Psoas muscle (tissue), 7 donors: ENCODE measurements at regions not wholly inside any gene's neighbourhood (a gene's known extent, or its start where the extent isn't known, plus 50 kb on each side); places are given as distances from the start of the nearest gene placed in this dataset.

Source experiments
- ATAC-seq, 4 donors: fragments of 200-7000 bp; cut with Tn5 transposase; one replicate each; pipeline ENCODE4 v1.9.1; 2020; ENCODE audit warnings: moderate library complexity in 3 of 4, mild to moderate bottlenecking in 2 of 4
- DNase-seq, 2 donors: peaks; one replicate each; pipeline ENCODE4 v3.0.0-alpha.2; 2020
- H3K27ac ChIP-seq: fragments of 200-600 bp; one replicate; pipeline ENCODE4 v1.8.0; 2022
- H3K27me3 ChIP-seq, 3 donors: fragments of 200-600 bp in 1 of 3; one replicate each; pipeline versions ENCODE4 v1.6.1 to v1.8.0; 2013 to 2022; ENCODE audit warnings: low read length in 2 of 3, mild to moderate bottlenecking in 2 of 3, moderate library complexity in 1 of 3; ENCODE audit not compliant: insufficient read depth in 3 of 3
- H3K36me3 ChIP-seq, 2 donors: fragments of 200-600 bp in 1 of 2; one replicate each; pipeline versions ENCODE4 v1.6.1 to v1.8.0; 2013 to 2022; ENCODE audit warnings: low read depth in 1 of 2, mild to moderate bottlenecking in 1 of 2, moderate library complexity in 1 of 2; ENCODE audit not compliant: insufficient read depth in 1 of 2
- H3K4me1 ChIP-seq: fragments of 200-600 bp; one replicate; pipeline ENCODE4 v1.8.0; 2022
- H3K4me3 ChIP-seq: fragments of 200-600 bp; one replicate; pipeline ENCODE4 v1.8.0; 2022; ENCODE audit warnings: mild to moderate bottlenecking
- H3K9me3 ChIP-seq: fragments of 200-600 bp; one replicate; pipeline ENCODE4 v1.8.0; 2022
- whole genome bisulfite sequencing, 3 donors: extraction: QIAGEN DNeasy Blood & Tissue Kit; methylation state at CpG; one replicate each; pipeline versions ENCODE4 v1.1.6 to v1.1.7; 2013; 5-methylcytosine and 5-hydroxymethylcytosine counted together
- intact Hi-C, 2 donors: fragments of 100-400 bp; cut with DNase I; formaldehyde crosslinking; loops; one replicate each; pipeline versions ENCODE4 v1.11.0 to v1.14.2; 2022
- TF ChIP-seq, protein P1 (sequence below): fragments of 200-600 bp; IDR thresholded peaks from one replicate; pipeline ENCODE4 v1.8.0; 2022; ENCODE audit warnings: antibody characterized with exemption
- donor health status: healthy with polysubstance abuse.
- donor health status: DM: no; HTN: no; CAD: no; lungs with moderate emphysema.
- donor health status: Bipolar disorder and iron deficiency.
- donor health status: healthy.
- donor health status: DM: yes; HTN: yes; CAD: no.
- donor health status: DM: no; HTN: no; CAD: no.
- donor health status: DM: yes; HTN: yes; CAD: no.

DNA sequence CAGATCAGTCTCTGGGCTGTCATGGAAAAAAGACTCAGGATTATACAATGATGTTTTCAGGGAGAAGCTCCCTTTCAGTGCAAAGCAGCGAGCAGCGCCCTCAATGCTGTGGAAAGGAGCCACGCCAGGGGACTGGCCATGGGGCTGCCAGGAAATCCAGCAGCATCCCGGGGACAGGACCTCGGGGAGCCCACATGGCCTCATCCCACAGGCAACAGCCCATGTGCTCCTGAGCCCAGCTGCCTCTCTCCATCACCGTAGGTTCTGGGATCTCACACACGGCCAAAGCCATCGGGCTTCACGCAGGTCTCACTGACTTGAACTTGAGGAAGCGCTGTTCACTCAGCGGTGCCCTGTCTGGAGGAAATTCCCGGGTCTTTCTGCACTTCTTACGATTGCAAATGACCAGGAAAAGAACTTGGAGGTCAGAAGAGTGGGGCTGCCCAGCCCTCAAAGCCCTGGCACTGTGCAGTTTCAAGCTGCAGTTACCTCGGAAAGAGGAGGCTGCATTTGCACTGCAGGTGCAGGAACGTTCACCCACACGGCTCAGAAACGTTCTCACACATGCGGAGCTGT, 125.9 kb upstream of the THBS2 start:
- ATAC-seq, result no peak
- DNase-seq, result no peak
- H3K27me3 ChIP-seq, result peaks cover 0 to 38% (median 3%) of the 10 kb centered on the region in 3 donors
- WGBS, 3 donors, result 41 to 52% (median 42%) methylated on average over 18 of the region's 18 CpGs
- H3K36me3 ChIP-seq, result no peaks in the 10 kb centered on the region
- TF ChIP-seq, protein P1, sequence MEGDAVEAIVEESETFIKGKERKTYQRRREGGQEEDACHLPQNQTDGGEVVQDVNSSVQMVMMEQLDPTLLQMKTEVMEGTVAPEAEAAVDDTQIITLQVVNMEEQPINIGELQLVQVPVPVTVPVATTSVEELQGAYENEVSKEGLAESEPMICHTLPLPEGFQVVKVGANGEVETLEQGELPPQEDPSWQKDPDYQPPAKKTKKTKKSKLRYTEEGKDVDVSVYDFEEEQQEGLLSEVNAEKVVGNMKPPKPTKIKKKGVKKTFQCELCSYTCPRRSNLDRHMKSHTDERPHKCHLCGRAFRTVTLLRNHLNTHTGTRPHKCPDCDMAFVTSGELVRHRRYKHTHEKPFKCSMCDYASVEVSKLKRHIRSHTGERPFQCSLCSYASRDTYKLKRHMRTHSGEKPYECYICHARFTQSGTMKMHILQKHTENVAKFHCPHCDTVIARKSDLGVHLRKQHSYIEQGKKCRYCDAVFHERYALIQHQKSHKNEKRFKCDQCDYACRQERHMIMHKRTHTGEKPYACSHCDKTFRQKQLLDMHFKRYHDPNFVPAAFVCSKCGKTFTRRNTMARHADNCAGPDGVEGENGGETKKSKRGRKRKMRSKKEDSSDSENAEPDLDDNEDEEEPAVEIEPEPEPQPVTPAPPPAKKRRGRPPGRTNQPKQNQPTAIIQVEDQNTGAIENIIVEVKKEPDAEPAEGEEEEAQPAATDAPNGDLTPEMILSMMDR, result no peak
- intact Hi-C loops, result no loop called here
- H3K4me1 ChIP-seq, result no peaks in the 10 kb centered on the region
- H3K4me3 ChIP-seq, result no peak overlapping the region
- no peaks in the 10 kb centered on the region for H3K9me3 ChIP-seq
- no peak overlapping the region for H3K27ac ChIP-seq

DNA sequence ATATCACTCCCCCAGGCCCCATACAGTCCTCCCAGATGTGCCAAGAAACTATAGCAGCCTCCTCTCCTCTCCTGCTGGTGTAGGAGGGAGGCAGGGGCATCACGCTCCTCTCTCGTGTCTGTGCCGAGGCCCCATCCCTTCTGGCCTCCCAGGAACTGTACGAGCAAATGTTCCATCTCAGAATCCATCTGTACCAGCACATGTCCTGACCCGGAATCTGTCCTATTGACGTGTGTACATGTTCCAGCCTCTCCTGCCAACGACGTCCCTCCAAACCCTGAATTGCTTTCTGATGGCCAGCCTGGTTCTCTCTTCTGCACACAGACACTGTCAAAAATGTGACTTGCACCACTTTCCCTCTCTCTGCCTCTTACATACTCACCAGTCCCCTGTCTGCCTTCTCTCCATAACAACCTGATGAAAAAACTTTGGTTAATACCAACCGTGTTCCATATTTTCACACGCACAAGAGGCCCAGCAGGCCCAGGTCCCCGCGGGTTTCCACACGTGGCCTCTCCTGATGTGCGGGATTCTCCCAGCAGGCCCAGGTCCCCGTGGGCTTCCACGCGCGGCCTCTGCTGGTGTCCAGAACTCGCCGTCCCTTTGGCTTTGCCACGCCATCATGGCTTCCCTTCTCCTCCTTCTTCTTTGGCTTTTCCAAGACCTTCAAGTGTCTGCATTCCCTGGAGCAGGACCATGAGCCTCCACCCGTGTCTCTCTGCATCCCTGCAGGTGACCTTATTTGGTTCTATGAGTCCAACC, 125.2 kb upstream of the THBS2 start:
- Histone ChIP-seq H3K36me3 (no peaks in the 10 kb centered on the region), H3K27me3 (peaks cover 0 to 38% (median 3%) of the 10 kb centered on the region in 3 donors), H3K9me3 (no peaks in the 10 kb centered on the region), H3K27ac (no peak overlapping the region), H3K4me3 (no peak overlapping the region), H3K4me1 (no peaks in the 10 kb centered on the region)
- WGBS, 3 donors, result 84 to 95% (median 90%) methylated on average over 22 of the region's 22 CpGs
- DNase-seq, result no peak
- ATAC-seq, result no peak
- TF ChIP-seq, protein P1, result no peak
- intact Hi-C loops, result no loop called here

DNA sequence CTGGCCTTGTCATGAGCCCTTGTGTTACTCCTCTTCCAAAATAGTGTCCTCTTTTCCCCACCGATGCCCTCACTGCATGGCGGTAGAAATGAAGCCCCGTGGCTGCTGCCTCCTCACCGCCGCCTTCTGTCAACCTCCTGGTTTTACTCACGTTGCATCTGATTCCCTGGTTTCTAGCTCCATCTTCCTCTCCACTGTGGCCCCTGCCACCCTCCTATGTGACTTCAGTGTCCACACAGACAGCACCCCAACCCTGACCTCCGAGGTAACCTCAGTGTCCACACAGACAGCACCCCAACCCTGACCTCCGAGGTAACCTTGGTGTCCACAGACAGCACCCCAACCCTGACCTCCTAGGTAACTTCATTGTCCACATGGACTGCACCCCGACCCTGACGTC, 122.8 kb upstream of the THBS2 start:
- TF ChIP-seq, protein P1, result no peak
- ATAC-seq (no peak), DNase-seq (no peak)
- H3K27me3 ChIP-seq, result peaks cover 0 to 38% (median 3%) of the 10 kb centered on the region in 3 donors
- WGBS, 3 donors, result 95 to 98% (median 97%) methylated on average over 10 of the region's 10 CpGs
- intact Hi-C loops, result no loop called here
- H3K27ac ChIP-seq, result no peak overlapping the region
- no peak overlapping the region for H3K4me3 ChIP-seq
- no peaks in the 10 kb centered on the region for H3K4me1 ChIP-seq
- no peaks in the 10 kb centered on the region for H3K9me3 ChIP-seq
- no peaks in the 10 kb centered on the region for H3K36me3 ChIP-seq

DNA sequence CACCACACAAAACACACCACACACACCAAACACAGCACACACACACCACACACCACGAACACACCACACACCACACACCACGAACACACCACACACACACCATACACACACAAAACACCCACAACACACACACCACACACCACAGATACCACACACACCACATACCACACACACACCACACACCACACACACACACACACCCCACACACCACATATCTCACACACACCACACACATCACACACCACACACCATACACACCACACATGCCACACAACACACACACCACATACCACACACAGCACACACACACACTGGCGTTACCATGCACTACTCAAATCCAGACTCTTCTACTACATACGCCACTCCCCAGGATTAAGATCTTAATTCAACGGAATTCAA, 118.9 kb upstream of the THBS2 start:
- Histone ChIP-seq H3K27me3 (peaks cover 0 to 13% (median 0%) of the 10 kb centered on the region in 3 donors), H3K4me3 (no peak overlapping the region), H3K9me3 (no peaks in the 10 kb centered on the region), H3K4me1 (no peaks in the 10 kb centered on the region), H3K27ac (no peak overlapping the region), H3K36me3 (no peaks in the 10 kb centered on the region)
- intact Hi-C loops, result no loop called here
- TF ChIP-seq, protein P1, result no peak
- WGBS, 3 donors, result 73 to 74% (median 74%) methylated on average over 5 of the region's 5 CpGs
- ATAC-seq, result no peak
- DNase-seq, result no peak
